Calu3 (cell line): ENCODE measurements at regions not wholly inside any gene's neighbourhood (a gene's known extent, or its start where the extent isn't known, plus 50 kb on each side); places are given as distances from the start of the nearest gene placed in this dataset.

ENCODE experiments used
- BruUV-seq: library from RNA; stranded (reverse); fragments of 400-500 nt; replicated peaks from 2 replicates; lab custom pipeline; 2021; lab: Mats Ljungman, UMichigan
- CTCF ChIA-PET: fragments of 300-600 bp; sonication (Branson Sonifier 250); formaldehyde crosslinking; loops from one replicate; lab custom pipeline; 2022; ENCODE audit warnings: antibody characterized with exemption; lab: Charles Lee
- DNase-seq: peaks from one replicate; pipeline ENCODE4 v3.0.0; 2022
- H3K27ac Mint-ChIP-seq: one replicate; pipeline ENCODE4 v1.8.0; 2022; ENCODE audit warnings: mixed read lengths; ENCODE audit not compliant: unreplicated experiment
- H3K27me3 Mint-ChIP-seq: one replicate; pipeline ENCODE4 v1.8.0; 2022; ENCODE audit warnings: mixed read lengths; ENCODE audit not compliant: unreplicated experiment
- H3K36me3 Mint-ChIP-seq: one replicate; pipeline ENCODE4 v1.8.0; 2022; ENCODE audit warnings: mild to moderate bottlenecking, moderate library complexity, mixed read lengths; ENCODE audit not compliant: insufficient read depth, unreplicated experiment
- H3K4me1 Mint-ChIP-seq: one replicate; pipeline ENCODE4 v1.8.0; 2022; ENCODE audit warnings: mild to moderate bottlenecking, low read depth, mixed read lengths; ENCODE audit not compliant: unreplicated experiment
- H3K4me3 Mint-ChIP-seq: one replicate; pipeline ENCODE4 v1.8.0; 2022; ENCODE audit warnings: mild to moderate bottlenecking, low read depth, moderate library complexity, mixed read lengths; ENCODE audit not compliant: unreplicated experiment
- H3K9me3 Mint-ChIP-seq: one replicate; pipeline ENCODE4 v1.8.0; 2022; ENCODE audit warnings: low read depth, mixed read lengths; ENCODE audit not compliant: unreplicated experiment
- intact Hi-C: fragments of 100-400 bp; cut with micrococcal nuclease; formaldehyde crosslinking; loops from one replicate; pipeline ENCODE4 v1.10.0; 2022; ENCODE audit not compliant: unreplicated experiment
- TF ChIP-seq, protein P1 (sequence below): fragments of 200-600 bp; IDR thresholded peaks from one replicate; pipeline ENCODE4 v1.8.0; 2022; ENCODE audit warnings: antibody characterized with exemption; ENCODE audit not compliant: unreplicated experiment

- H3K4me1 Mint-ChIP-seq, result peaks cover 8% of the 10 kb centered on the region
- intact Hi-C loops, result no loop called here
- DNase-seq, result no peak
- no peaks in the 10 kb centered on the region for H3K36me3 Mint-ChIP-seq
- no peaks in the 10 kb centered on the region for H3K27me3 Mint-ChIP-seq
- no peak overlapping the region for H3K27ac Mint-ChIP-seq
- CTCF ChIA-PET, result no interaction called here
- H3K9me3 Mint-ChIP-seq, result no peaks in the 10 kb centered on the region
- H3K4me3 Mint-ChIP-seq, result no peak overlapping the region
- BruUV-seq, result no TSS peak
- TF ChIP-seq, protein P1, sequence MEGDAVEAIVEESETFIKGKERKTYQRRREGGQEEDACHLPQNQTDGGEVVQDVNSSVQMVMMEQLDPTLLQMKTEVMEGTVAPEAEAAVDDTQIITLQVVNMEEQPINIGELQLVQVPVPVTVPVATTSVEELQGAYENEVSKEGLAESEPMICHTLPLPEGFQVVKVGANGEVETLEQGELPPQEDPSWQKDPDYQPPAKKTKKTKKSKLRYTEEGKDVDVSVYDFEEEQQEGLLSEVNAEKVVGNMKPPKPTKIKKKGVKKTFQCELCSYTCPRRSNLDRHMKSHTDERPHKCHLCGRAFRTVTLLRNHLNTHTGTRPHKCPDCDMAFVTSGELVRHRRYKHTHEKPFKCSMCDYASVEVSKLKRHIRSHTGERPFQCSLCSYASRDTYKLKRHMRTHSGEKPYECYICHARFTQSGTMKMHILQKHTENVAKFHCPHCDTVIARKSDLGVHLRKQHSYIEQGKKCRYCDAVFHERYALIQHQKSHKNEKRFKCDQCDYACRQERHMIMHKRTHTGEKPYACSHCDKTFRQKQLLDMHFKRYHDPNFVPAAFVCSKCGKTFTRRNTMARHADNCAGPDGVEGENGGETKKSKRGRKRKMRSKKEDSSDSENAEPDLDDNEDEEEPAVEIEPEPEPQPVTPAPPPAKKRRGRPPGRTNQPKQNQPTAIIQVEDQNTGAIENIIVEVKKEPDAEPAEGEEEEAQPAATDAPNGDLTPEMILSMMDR, result no peak
Observed at GRCh38 chr4:125365731-125366130, 51.0 kb downstream of the FAT4 start.

DNA sequence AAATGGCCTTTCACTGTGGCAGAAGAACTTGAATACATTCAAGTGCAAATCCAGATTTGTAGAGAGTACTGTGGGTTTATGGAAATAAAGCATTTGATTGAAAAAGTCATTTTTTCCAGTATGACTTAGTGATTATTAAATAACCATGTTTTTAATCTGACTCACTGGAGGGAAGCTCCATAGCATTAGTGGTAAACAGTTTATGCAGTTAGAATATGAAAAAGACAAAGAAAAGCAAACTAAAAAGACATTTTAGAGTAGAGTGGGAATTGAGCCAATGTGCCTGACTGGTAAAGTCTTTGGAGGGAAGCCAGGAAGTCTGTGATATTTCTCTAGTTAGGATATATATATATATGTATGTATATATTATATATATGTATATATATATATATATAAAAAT is 53.4 kb downstream of the FAT4 start:
- CTCF ChIA-PET, result no interaction called here
- Mint-ChIP-seq H3K27ac (no peak overlapping the region), H3K4me3 (no peak overlapping the region), H3K9me3 (no peaks in the 10 kb centered on the region), H3K27me3 (no peaks in the 10 kb centered on the region), H3K36me3 (no peaks in the 10 kb centered on the region), H3K4me1 (peaks cover 8% of the 10 kb centered on the region)
- TF ChIP-seq, protein P1, result no peak
- no peak for DNase-seq
- BruUV-seq, result no TSS peak
- intact Hi-C loops, result no loop called here

- H3K4me1 Mint-ChIP-seq, result peaks cover 8% of the 10 kb centered on the region
- TF ChIP-seq, protein P1, result no peak
- H3K27me3 Mint-ChIP-seq, result no peaks in the 10 kb centered on the region
- no peaks in the 10 kb centered on the region for H3K9me3 Mint-ChIP-seq
- DNase-seq, result no peak
- no peaks in the 10 kb centered on the region for H3K36me3 Mint-ChIP-seq
- intact Hi-C loops, result no loop called here
- BruUV-seq, result no TSS peak
- CTCF ChIA-PET, result no interaction called here
- no peak overlapping the region for H3K27ac Mint-ChIP-seq
- H3K4me3 Mint-ChIP-seq, result no peak overlapping the region
Observed at GRCh38 chr4:125368671-125369081, 53.9 kb downstream of the FAT4 start.

- Mint-ChIP-seq H3K9me3 (no peaks in the 10 kb centered on the region), H3K27me3 (no peaks in the 10 kb centered on the region), H3K4me3 (no peak overlapping the region), H3K27ac (no peak overlapping the region), H3K36me3 (no peaks in the 10 kb centered on the region), H3K4me1 (peaks cover 8% of the 10 kb centered on the region)
- no peak for DNase-seq
- intact Hi-C loops, result no loop called here
- TF ChIP-seq, protein P1, result no peak
- no TSS peak for BruUV-seq
- CTCF ChIA-PET, result no interaction called here
Observed at GRCh38 chr4:125369098-125369497, 54.3 kb downstream of the FAT4 start.

DNA sequence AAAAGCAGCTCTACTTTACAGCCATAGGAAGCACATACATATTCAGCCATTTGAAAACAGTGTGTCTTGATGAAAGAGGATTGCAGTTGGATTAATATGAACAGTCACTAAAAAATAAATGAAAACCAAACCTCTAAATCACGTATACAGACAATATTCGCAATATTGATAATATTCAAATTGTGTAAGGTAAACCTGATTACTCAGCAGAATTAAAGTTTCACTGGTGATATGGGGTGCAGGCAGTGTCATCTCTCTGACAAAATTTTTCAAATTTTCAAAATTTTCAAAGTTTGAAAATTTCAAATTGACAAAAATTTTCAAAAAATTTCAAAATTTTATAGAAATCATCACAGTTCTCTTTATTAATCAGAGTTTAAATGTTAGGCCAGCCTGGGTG is 55.7 kb downstream of the FAT4 start:
- DNase-seq, result no peak
- Mint-ChIP-seq H3K4me3 (no peak overlapping the region), H3K4me1 (peaks cover 8% of the 10 kb centered on the region), H3K36me3 (no peaks in the 10 kb centered on the region), H3K9me3 (no peaks in the 10 kb centered on the region), H3K27ac (no peak overlapping the region), H3K27me3 (no peaks in the 10 kb centered on the region)
- TF ChIP-seq, protein P1, result no peak
- BruUV-seq, result no TSS peak
- CTCF ChIA-PET, result no interaction called here
- intact Hi-C loops, result no loop called here
